Testis (tissue), 2 donors: ENCODE measurements at regions not wholly inside any gene's neighbourhood (a gene's known extent, or its start where the extent isn't known, plus 50 kb on each side); places are given as distances from the start of the nearest gene placed in this dataset.

Experiments used
- DNase-seq: peaks from one replicate; pipeline ENCODE4 v3.0.0-alpha.2; 2019
- H3K27ac ChIP-seq, 2 donors: fragments of 200-600 bp; sonication (generic); one replicate each; pipeline ENCODE4 v1.5.1; 2019
- H3K27me3 ChIP-seq: fragments of 200-600 bp; sonication (generic); one replicate; pipeline ENCODE4 v1.5.1; 2019
- H3K36me3 ChIP-seq: fragments of 200-600 bp; sonication (generic); one replicate; pipeline ENCODE4 v1.5.1; 2017; ENCODE audit warnings: low read depth; ENCODE audit errors: missing control alignments
- H3K4me1 ChIP-seq: fragments of 200-600 bp; sonication (generic); one replicate; pipeline ENCODE4 v1.5.1; 2019
- H3K4me3 ChIP-seq, 2 donors: fragments of 200-600 bp; sonication (generic); one replicate each; pipeline ENCODE4 v1.5.1; 2017 to 2019
- H3K9me3 ChIP-seq: fragments of 200-600 bp; sonication (generic); one replicate; pipeline ENCODE4 v1.5.1; 2017
- POLR2A ChIP-seq: fragments of 450-650 bp; IDR thresholded peaks from one replicate; pipeline ENCODE4 v1.6.1; 2017; ENCODE audit warnings: antibody characterized with exemption, mild to moderate bottlenecking, moderate library complexity
- WGBS, 2 donors: methylation state at CpG; one replicate each; pipeline ENCODE4 v1.1.5; 2018; 5-methylcytosine and 5-hydroxymethylcytosine counted together
- intact Hi-C: fragments of 100-400 bp; cut with DNase I; formaldehyde crosslinking; loops from one replicate; pipeline ENCODE4 v1.15.1; 2023; ENCODE audit warnings: low total_unique reads
- TF ChIP-seq, protein P1 (sequence below), 3 experiments: fragments of 450-650 bp in 2 of 3; fragments of 200-600 bp in 1 of 3; sonication (generic) in 1 of 3; IDR thresholded peaks; one replicate each; pipeline ENCODE4 v1.5.1; 2016 to 2019; ENCODE audit warnings: antibody characterized with exemption in 3 of 3, mild to moderate bottlenecking in 2 of 3, moderate library complexity in 1 of 3

DNA sequence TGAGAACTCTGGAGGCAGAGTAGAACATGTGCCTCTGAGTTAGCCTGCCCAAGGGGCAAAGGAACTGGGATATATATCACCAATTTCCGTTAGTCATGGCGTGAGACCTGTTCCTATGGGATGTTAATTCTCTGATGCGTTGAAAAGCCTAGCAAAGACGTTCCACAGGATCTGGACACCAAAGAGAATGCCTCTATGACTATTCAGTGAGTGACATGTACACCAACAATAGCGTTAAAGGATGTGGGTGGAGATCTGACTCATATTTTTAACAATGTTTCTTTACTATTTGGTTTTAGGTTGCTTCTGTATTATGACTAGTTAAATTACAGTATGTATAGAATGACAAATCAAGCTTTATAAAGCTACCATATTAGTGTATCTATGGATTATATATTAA is 320.9 kb upstream of the MC4R start:
- 75 to 81% methylated on average over 5 of the region's 5 CpGs for WGBS, 2 donors
- no peak for DNase-seq
- H3K27me3 ChIP-seq, result no peaks in the 10 kb centered on the region
- H3K4me1 ChIP-seq, result no peaks in the 10 kb centered on the region
- H3K4me3 ChIP-seq, result no peak overlapping the region
- TF ChIP-seq, protein P1, sequence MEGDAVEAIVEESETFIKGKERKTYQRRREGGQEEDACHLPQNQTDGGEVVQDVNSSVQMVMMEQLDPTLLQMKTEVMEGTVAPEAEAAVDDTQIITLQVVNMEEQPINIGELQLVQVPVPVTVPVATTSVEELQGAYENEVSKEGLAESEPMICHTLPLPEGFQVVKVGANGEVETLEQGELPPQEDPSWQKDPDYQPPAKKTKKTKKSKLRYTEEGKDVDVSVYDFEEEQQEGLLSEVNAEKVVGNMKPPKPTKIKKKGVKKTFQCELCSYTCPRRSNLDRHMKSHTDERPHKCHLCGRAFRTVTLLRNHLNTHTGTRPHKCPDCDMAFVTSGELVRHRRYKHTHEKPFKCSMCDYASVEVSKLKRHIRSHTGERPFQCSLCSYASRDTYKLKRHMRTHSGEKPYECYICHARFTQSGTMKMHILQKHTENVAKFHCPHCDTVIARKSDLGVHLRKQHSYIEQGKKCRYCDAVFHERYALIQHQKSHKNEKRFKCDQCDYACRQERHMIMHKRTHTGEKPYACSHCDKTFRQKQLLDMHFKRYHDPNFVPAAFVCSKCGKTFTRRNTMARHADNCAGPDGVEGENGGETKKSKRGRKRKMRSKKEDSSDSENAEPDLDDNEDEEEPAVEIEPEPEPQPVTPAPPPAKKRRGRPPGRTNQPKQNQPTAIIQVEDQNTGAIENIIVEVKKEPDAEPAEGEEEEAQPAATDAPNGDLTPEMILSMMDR (IDR thresholded peaks at IDR 0.05), result no peak
- TF ChIP-seq POLR2A, result no peak
- no peaks in the 10 kb centered on the region for H3K36me3 ChIP-seq
- intact Hi-C loops, result no loop called here
- no peaks in the 10 kb centered on the region for H3K9me3 ChIP-seq
- H3K27ac ChIP-seq, result no peak overlapping the region

DNA sequence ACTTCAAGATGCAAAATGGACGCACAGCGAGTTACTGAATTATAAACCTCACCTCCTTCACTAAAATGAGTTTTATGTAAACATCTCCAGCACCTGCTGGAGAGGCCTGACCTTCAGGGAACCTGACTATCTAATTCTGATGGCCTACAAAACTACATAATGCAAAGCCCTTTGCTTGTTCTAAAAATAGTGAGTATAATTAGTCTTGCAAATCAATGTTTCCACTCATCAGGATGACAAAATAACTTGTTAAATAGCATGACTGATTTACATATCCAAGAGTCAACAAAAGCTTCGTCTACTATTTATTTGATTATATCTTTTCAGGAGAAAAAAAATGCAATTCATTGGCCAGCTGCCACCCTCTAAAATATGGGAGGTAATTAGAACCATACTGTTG is 326.3 kb upstream of the MC4R start:
- Histone ChIP-seq H3K9me3 (no peaks in the 10 kb centered on the region), H3K27ac (no peak overlapping the region), H3K36me3 (no peaks in the 10 kb centered on the region), H3K27me3 (no peaks in the 10 kb centered on the region), H3K4me1 (no peaks in the 10 kb centered on the region), H3K4me3 (no peak overlapping the region)
- intact Hi-C loops, result no loop called here
- no peak for DNase-seq
- 73 to 84% methylated on average over 3 of the region's 3 CpGs for WGBS, 2 donors
- no peak for TF ChIP-seq POLR2A
- TF ChIP-seq, protein P1 (IDR thresholded peaks at IDR 0.05), result no peak

DNA sequence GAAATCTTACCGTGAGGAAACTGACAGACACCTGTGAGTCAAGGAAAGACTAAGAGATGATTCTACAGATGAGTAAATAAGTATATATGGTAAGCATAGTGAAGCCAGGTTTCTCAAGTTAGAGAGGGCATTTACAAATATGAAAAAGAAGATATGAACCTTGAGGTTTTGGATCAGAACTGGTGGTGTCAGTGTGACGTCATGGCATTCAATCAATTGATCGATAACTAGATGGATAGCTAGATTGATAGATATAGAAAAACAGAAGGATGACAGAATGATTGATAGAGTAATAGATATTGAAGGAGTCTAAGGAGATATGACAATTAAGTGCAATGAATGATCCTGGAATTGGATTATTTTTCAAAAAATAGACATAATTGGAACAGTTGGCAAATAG is 350.2 kb upstream of the MC4R start:
- Histone ChIP-seq H3K4me3 (no peak overlapping the region), H3K27me3 (no peaks in the 10 kb centered on the region), H3K9me3 (no peaks in the 10 kb centered on the region), H3K27ac (no peak overlapping the region), H3K4me1 (no peaks in the 10 kb centered on the region), H3K36me3 (no peaks in the 10 kb centered on the region)
- no peak for DNase-seq
- TF ChIP-seq, protein P1 (IDR thresholded peaks at IDR 0.05), result no peak
- no peak for TF ChIP-seq POLR2A
- WGBS, 2 donors, result 90 to 96% methylated on average over 3 of the region's 3 CpGs
- intact Hi-C loops, result no loop called here

DNA sequence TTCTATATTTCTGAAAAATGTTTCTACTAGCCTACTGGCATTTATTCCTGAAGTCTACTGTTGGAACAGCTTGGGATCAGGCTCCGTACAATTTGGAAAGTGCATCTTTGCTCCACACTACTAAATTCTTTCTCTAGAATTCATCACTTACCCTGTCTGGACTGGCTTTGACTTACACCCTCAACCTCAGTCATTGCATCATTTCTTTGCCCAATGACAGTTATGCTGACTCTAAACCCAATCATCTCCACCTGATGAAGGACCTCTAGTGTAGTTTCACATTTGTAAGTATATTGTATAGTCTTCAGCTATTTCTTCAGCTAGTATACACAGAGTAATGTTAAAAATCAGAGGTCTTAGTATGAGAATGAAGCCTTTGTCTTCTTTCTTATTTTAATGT is 359.6 kb upstream of the MC4R start:
- no peak overlapping the region for H3K4me3 ChIP-seq

DNA sequence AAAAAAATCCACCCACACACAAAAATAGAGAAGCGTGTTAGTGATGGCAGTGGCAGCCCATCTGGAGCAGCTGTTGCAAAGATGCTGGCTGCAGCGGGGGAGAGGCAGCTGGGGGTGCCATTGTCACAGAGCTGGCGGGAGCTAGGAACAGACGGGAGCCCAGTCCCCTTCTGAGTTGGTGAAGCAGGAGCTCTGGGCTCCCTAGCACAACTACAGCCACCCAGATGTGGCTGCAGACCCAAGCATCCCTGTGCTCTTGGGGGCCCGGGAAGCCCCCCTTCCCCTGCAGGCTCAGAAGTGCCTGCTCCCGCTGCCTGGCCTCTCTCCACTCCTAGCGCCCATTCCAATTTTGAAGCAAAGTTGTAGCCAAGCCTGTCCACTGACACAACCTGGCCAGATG is 366.6 kb upstream of the MC4R start:
- no peak for TF ChIP-seq POLR2A
- TF ChIP-seq, protein P1 (IDR thresholded peaks at IDR 0.05), result no peak
- Histone ChIP-seq H3K27me3 (no peaks in the 10 kb centered on the region), H3K27ac (no peak overlapping the region), H3K9me3 (no peaks in the 10 kb centered on the region), H3K4me3 (no peak overlapping the region), H3K36me3 (no peaks in the 10 kb centered on the region), H3K4me1 (no peaks in the 10 kb centered on the region)
- intact Hi-C loops, result no loop called here
- 88 to 95% methylated on average over 4 to 7 of the region's 7 CpGs for WGBS, 2 donors
- no peak for DNase-seq

More for the DNA sequence above, 359.6 kb upstream of the MC4R start:
- Histone ChIP-seq H3K27ac (no peak overlapping the region), H3K9me3 (no peaks in the 10 kb centered on the region), H3K36me3 (no peaks in the 10 kb centered on the region), H3K4me1 (no peaks in the 10 kb centered on the region), H3K27me3 (no peaks in the 10 kb centered on the region)
- WGBS, 2 donors, result 91 to 94% methylated on average over 1 of the region's 1 CpG
- DNase-seq, result no peak
- no peak for TF ChIP-seq POLR2A
- TF ChIP-seq, protein P1 (IDR thresholded peaks at IDR 0.05), result no peak
- intact Hi-C loops, result no loop called here
